HCT116 (cell line): ENCODE measurements at regions not wholly inside any gene's neighbourhood (a gene's known extent, or its start where the extent isn't known, plus 50 kb on each side); places are given as distances from the start of the nearest gene placed in this dataset.

Experiments
- ATAC-seq: fragments of 200-7000 bp; cut with Tn5 transposase; 2 replicates; pipeline ENCODE4 v1.9.1; 2020; ENCODE audit warnings: mild to moderate bottlenecking, moderate library complexity
- BruUV-seq: library from RNA; stranded (reverse); fragments of 400-500 nt; replicated peaks from 2 replicates; lab custom pipeline; 2021; lab: Mats Ljungman, UMichigan
- CTCF ChIA-PET: fragments of 300-600 bp; sonication (Branson Sonifier 250); formaldehyde crosslinking; loops from one replicate; lab custom pipeline; 2021; ENCODE audit warnings: antibody characterized with exemption; lab: Charles Lee
- POLR2A ChIA-PET: fragments of 300-600, 350-600 bp; sonication (Branson Sonifier 250); formaldehyde crosslinking; loops from one replicate; lab custom pipeline; 2021; ENCODE audit warnings: antibody characterized with exemption; lab: Charles Lee
- RAD21 ChIA-PET, 2 experiments: fragments of 300-600 bp; sonication (Branson Sonifier 250); formaldehyde crosslinking; loops; one replicate each; lab custom pipeline; 2023; ENCODE audit warnings: low total read pairs in 2 of 2; ENCODE audit not compliant: uncharacterized antibody in 2 of 2, unreplicated experiment in 2 of 2, low non-redundant PET in 1 of 2; lab: Charles Lee
- DNase-seq: peaks from one replicate; pipeline ENCODE4 v3.0.0-alpha.2; 2010; ENCODE audit warnings: low read depth, low spot score
- H2AFZ ChIP-seq: fragments of 200-600 bp; shearing (Covaris generic), sonication (generic); 2 replicates; pipeline ENCODE4 v1.6.1; 2017; ENCODE audit warnings: low read depth, mixed run types, mixed read lengths, antibody characterized with exemption, low read length; ENCODE audit not compliant: poor library complexity, severe bottlenecking
- H3K27ac ChIP-seq: 2 replicates; pipeline ENCODE4 v1.5.1; 2012; ENCODE audit warnings: low read depth, low read length
- H3K27me3 ChIP-seq: fragments of 200-600 bp; sonication (generic); 2 replicates; pipeline ENCODE4 v1.6.1; 2016; ENCODE audit warnings: mixed run types, low read length, mixed read lengths; ENCODE audit not compliant: insufficient read depth
- H3K36me3 ChIP-seq, 2 experiments: fragments of 200-500 bp in 1 of 2; fragments of 200-600 bp in 1 of 2; sonication (Bioruptor generic) in 1 of 2; sonication (generic) in 1 of 2; 2 replicates each; pipeline versions ENCODE4 v1.5.1 to v1.6.1; 2014 to 2016; ENCODE audit warnings: low read length in 2 of 2, inconsistent platforms in 1 of 2, mixed read lengths in 1 of 2, mixed run types in 1 of 2; ENCODE audit not compliant: insufficient read depth in 2 of 2, control insufficient read depth in 1 of 2
- H3K4me1 ChIP-seq, 2 experiments: fragments of 200-600 bp in 1 of 2; sonication (generic) in 1 of 2; 2 replicates each; pipeline versions ENCODE4 v1.5.1 to v1.6.1; 2012 to 2017; ENCODE audit warnings: low read length in 2 of 2, inconsistent platforms in 1 of 2, mild to moderate bottlenecking in 1 of 2, mixed read lengths in 1 of 2, mixed run types in 1 of 2, moderate library complexity in 1 of 2; ENCODE audit not compliant: insufficient read depth in 2 of 2, control insufficient read depth in 1 of 2
- H3K4me2 ChIP-seq: fragments of 200-600 bp; sonication (generic); 2 replicates; pipeline ENCODE4 v1.6.1; 2017; ENCODE audit warnings: mixed run types, low read length, mixed read lengths
- H3K4me3 ChIP-seq, 2 experiments: fragments of 200-600 bp in 1 of 2; sonication (generic) in 1 of 2; replicated peaks in 1 of 2; 2 replicates each; pipeline ENCODE4 v1.5.1; 2011 to 2016; ENCODE audit warnings: low read length in 2 of 2, control low read depth in 1 of 2, low read depth in 1 of 2, mild to moderate bottlenecking in 1 of 2, mixed read lengths in 1 of 2, mixed run types in 1 of 2
- H3K79me2 ChIP-seq: fragments of 200-600 bp; sonication (generic); 2 replicates; pipeline ENCODE4 v1.6.1; 2017; ENCODE audit warnings: mild to moderate bottlenecking, mixed run types, low read length, moderate library complexity, mixed read lengths; ENCODE audit not compliant: insufficient read depth
- H3K9ac ChIP-seq: fragments of 200-600 bp; sonication (generic); 2 replicates; pipeline ENCODE4 v1.6.1; 2016; ENCODE audit warnings: low read length, mixed read lengths
- H3K9me2 ChIP-seq: fragments of 200-600 bp; sonication (generic), shearing (Covaris generic); 2 replicates; pipeline ENCODE4 v1.6.1; 2017; ENCODE audit warnings: mixed run types, mild to moderate bottlenecking, moderate library complexity; ENCODE audit not compliant: insufficient read depth
- H3K9me3 ChIP-seq, 2 experiments: fragments of 200-500 bp in 1 of 2; fragments of 200-600 bp in 1 of 2; sonication (Bioruptor generic) in 1 of 2; sonication (generic) in 1 of 2; 2 replicates each; pipeline ENCODE4 v1.6.1; 2014 to 2017; ENCODE audit warnings: low read length in 2 of 2, mixed read lengths in 2 of 2, inconsistent platforms in 1 of 2, low read depth in 1 of 2, mild to moderate bottlenecking in 1 of 2, mixed run types in 1 of 2, moderate library complexity in 1 of 2; ENCODE audit not compliant: control insufficient read depth in 1 of 2, insufficient read depth in 1 of 2
- H4K20me1 ChIP-seq: fragments of 200-600 bp; sonication (generic), shearing (Covaris generic); 2 replicates; pipeline ENCODE4 v1.6.1; 2017; ENCODE audit warnings: mixed run types, mild to moderate bottlenecking, moderate library complexity; ENCODE audit not compliant: insufficient read depth
- CTCF ChIP-seq, 3 experiments: fragments of 200-600 bp in 1 of 3; sonication (generic) in 1 of 3; IDR thresholded peaks in 2 of 3; conservative IDR thresholded peaks in 1 of 3; 2 replicates each; pipeline ENCODE4 v1.5.1; 2012 to 2017; ENCODE audit warnings: low read depth in 2 of 3, low read length in 2 of 3, antibody characterized with exemption in 1 of 3, borderline replicate concordance in 1 of 3, control low read depth in 1 of 3, mild to moderate bottlenecking in 1 of 3, mixed read lengths in 1 of 3, mixed run types in 1 of 3, moderate library complexity in 1 of 3; ENCODE audit not compliant: insufficient read depth in 1 of 3
- EGR1 ChIP-seq: IDR thresholded peaks from 2 replicates; pipeline ENCODE4 v1.6.1; 2012; ENCODE audit warnings: low read depth
- ELF1 ChIP-seq: IDR thresholded peaks from 2 replicates; pipeline ENCODE4 v1.6.1; 2012; ENCODE audit warnings: low read depth, borderline replicate concordance
- FOSL1 ChIP-seq: IDR thresholded peaks from 2 replicates; pipeline ENCODE4 v1.6.1; 2012; ENCODE audit warnings: low read depth
- POLR2A ChIP-seq: IDR thresholded peaks from 2 replicates; pipeline ENCODE4 v1.7.0; 2011; ENCODE audit warnings: borderline replicate concordance; ENCODE audit not compliant: insufficient read depth, insufficient read length; ENCODE audit errors: extremely low read depth
- POLR2AphosphoS5 ChIP-seq: IDR thresholded peaks from 2 replicates; pipeline ENCODE4 v1.6.1; 2011; ENCODE audit warnings: mild to moderate bottlenecking, low read depth, low read length, moderate library complexity
- TCF7L2 ChIP-seq: IDR thresholded peaks from 2 replicates; pipeline ENCODE4 v1.7.0; 2011; ENCODE audit warnings: borderline replicate concordance, inconsistent platforms; ENCODE audit not compliant: insufficient read depth, insufficient read length; ENCODE audit errors: extremely low read depth
- YY1 ChIP-seq: IDR thresholded peaks from 2 replicates; pipeline ENCODE4 v1.6.1; 2011; ENCODE audit warnings: low read length, low read depth, moderate library complexity, mild to moderate bottlenecking; ENCODE audit not compliant: insufficient replicate concordance; ENCODE audit errors: extremely low read depth
- ZBTB33 ChIP-seq: IDR thresholded peaks from 2 replicates; pipeline ENCODE4 v1.6.1; 2011; ENCODE audit warnings: mild to moderate bottlenecking, low read length, moderate library complexity; ENCODE audit not compliant: insufficient replicate concordance; ENCODE audit errors: extremely low read depth
- ZFX ChIP-seq: fragments of 450-650 bp; IDR thresholded peaks from 2 replicates; pipeline ENCODE4 v1.6.1; 2017
- intact Hi-C: fragments of 100-400 bp; cut with micrococcal nuclease; formaldehyde crosslinking; loops from 2 replicates; pipeline ENCODE4 v1.10.0; 2022

- CTCF ChIA-PET, result no interaction called here
- no TSS peak for BruUV-seq
Observed at GRCh38 chr14:106850913-106851825, 1324.8 kb downstream of the TMEM121 start.

GRCh38 chr14:106872611-106873446, 1346.4 kb downstream of the TMEM121 start:
- BruUV-seq, result no TSS peak

More at GRCh38 chr14:106850913-106851825, 1324.8 kb downstream of the TMEM121 start:
- no peak overlapping the region for H3K9ac ChIP-seq
- intact Hi-C loops, result no loop called here
- H3K4me2 ChIP-seq, result no peak overlapping the region
- no peaks in the 10 kb centered on the region for H3K36me3 ChIP-seq
- ChIA-PET RAD21 (no interaction called here), POLR2A (no interaction called here)
- H3K4me1 ChIP-seq, result no peaks in the 10 kb centered on the region
- H4K20me1 ChIP-seq, result no peaks in the 10 kb centered on the region
- no peak overlapping the region for H2AFZ ChIP-seq
- DNase-seq, result no peak
- H3K79me2 ChIP-seq, result no peaks in the 10 kb centered on the region
- no peaks in the 10 kb centered on the region for H3K27me3 ChIP-seq
- no peak overlapping the region for H3K4me3 ChIP-seq
- peaks cover 0 to 14% of the 10 kb centered on the region in 2 experiments; a peak in 2 of 4 replicates for H3K9me3 ChIP-seq
- TF ChIP-seq EGR1 (no peak), ELF1 (no peak), ZFX (no peak)
- H3K9me2 ChIP-seq, result no peaks in the 10 kb centered on the region
- H3K27ac ChIP-seq, result no peak overlapping the region
- ATAC-seq, result no peak

More at GRCh38 chr14:106872611-106873446, 1346.4 kb downstream of the TMEM121 start:
- Histone ChIP-seq H3K27me3 (no peaks in the 10 kb centered on the region), H3K9me2 (no peaks in the 10 kb centered on the region), H3K27ac (no peak overlapping the region), H3K36me3 (no peaks in the 10 kb centered on the region), H3K4me1 (no peaks in the 10 kb centered on the region), H3K79me2 (no peaks in the 10 kb centered on the region), H3K9ac (no peak overlapping the region), H3K4me3 (no peak overlapping the region), H4K20me1 (no peaks in the 10 kb centered on the region), H3K9me3 (no peaks in the 10 kb centered on the region), H2AFZ (no peak overlapping the region), H3K4me2 (no peak overlapping the region)
- ATAC-seq (peak; percentile 67), DNase-seq (no peak)
- CTCF ChIA-PET, result no interaction called here
- RAD21 ChIA-PET, result no interaction called here
- POLR2A ChIA-PET, result no interaction called here
- intact Hi-C loops, result no loop called here
- TF ChIP-seq POLR2AphosphoS5 (no peak), FOSL1 (no peak), TCF7L2 (no peak), POLR2A (no peak), CTCF (IDR thresholded peaks at IDR 0.05 in 2 of 3, conservative IDR thresholded peaks at IDR 0.05 in 1 of 3; ENCODE audit: borderline replicate concordance in 1 of 3, insufficient read depth in 1 of 3, low read depth in 2 of 3, low read length in 2 of 3) (peak; percentile 3 to 40 (median 11); a peak in 4 of 6 replicates), YY1 (no peak), ELF1 (no peak), ZBTB33 (no peak)
